Nephron (organoid): ENCODE measurements at regions not wholly inside any gene's neighbourhood (a gene's known extent, or its start where the extent isn't known, plus 50 kb on each side); places are given as distances from the start of the nearest gene placed in this dataset.
A peak's percentile ranks its signal among the peaks of the same experiment; 100 is the strongest.
"Not testable (repeated sequence)": the region's sequence is repeated elsewhere in the genome, so short reads cannot be mapped to it uniquely, and the experiment has no call there.

Experiments used
- H3K27ac Mint-ChIP-seq, 3 experiments: 2 replicates each; pipeline ENCODE4 v1.8.0; 2020; ENCODE audit warnings: mixed read lengths in 3 of 3, mild to moderate bottlenecking in 2 of 3, moderate library complexity in 1 of 3
- H3K27me3 Mint-ChIP-seq: 2 replicates; pipeline ENCODE4 v1.8.0; 2021; ENCODE audit warnings: low read depth, mild to moderate bottlenecking, moderate library complexity, mixed read lengths
- H3K36me3 Mint-ChIP-seq: 2 replicates; pipeline ENCODE4 v1.8.0; 2020; ENCODE audit warnings: low read depth, mixed read lengths
- H3K4me1 Mint-ChIP-seq: 2 replicates; pipeline ENCODE4 v1.8.0; 2020; ENCODE audit warnings: mixed read lengths
- H3K4me3 Mint-ChIP-seq, 3 experiments: 2 replicates each; pipeline ENCODE4 v1.8.0; 2020; ENCODE audit warnings: mild to moderate bottlenecking in 3 of 3, mixed read lengths in 3 of 3, moderate library complexity in 2 of 3
- H3K9me3 Mint-ChIP-seq: 2 replicates; pipeline ENCODE4 v1.8.0; 2020; ENCODE audit warnings: mixed read lengths
- CTCF ChIP-seq, 3 experiments: fragments of 200-600 bp; sonication (generic); IDR thresholded peaks; one replicate each; pipeline ENCODE4 v1.5.0; 2021; ENCODE audit warnings: antibody characterized with exemption in 3 of 3; ENCODE audit not compliant: unreplicated experiment in 3 of 3

- peak overlapping the region in 1 of 3 experiments; percentile 68 for H3K27ac Mint-ChIP-seq
These were observed 139.7 kb downstream of the RTP4 start for GRCh38 chr3:187507905-187508304.

DNA sequence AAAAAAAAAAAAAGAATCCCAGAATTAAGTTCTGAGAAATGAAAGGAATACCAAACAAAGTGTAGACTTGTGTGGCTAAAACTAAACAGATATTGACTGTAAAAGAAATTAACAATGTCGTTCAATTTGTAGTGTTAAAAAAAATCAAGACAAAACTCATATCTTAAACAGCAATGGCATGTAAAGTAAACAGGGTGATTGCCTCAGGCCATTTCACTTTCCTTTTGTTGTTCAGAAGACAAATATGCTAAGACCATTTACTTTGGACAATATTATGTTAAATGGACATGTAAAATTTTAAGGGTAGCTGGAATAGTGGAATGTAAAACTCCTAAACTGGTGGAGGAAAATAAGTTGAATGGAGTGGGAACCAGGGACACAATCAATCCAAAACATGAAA lies 139.1 kb downstream of the RTP4 start:
- Mint-ChIP-seq H3K4me3 (no peak overlapping the region), H3K27me3 (no peaks in the 10 kb centered on the region), H3K9me3 (peaks cover 7% of the 10 kb centered on the region), H3K4me1 (peaks cover 3% of the 10 kb centered on the region), H3K36me3 (no peaks in the 10 kb centered on the region), H3K27ac (peak overlapping the region in 2 of 3 experiments; percentile 6 to 68)
- no peak for TF ChIP-seq CTCF (IDR thresholded peaks at IDR 0.05; ENCODE audit: unreplicated experiment in 3 of 3)

More at GRCh38 chr3:187507905-187508304, 139.7 kb downstream of the RTP4 start:
- Mint-ChIP-seq H3K4me3 (no peak overlapping the region), H3K4me1 (peaks cover 3% of the 10 kb centered on the region), H3K27me3 (no peaks in the 10 kb centered on the region), H3K36me3 (no peaks in the 10 kb centered on the region), H3K9me3 (peaks cover 11% of the 10 kb centered on the region)
- TF ChIP-seq CTCF (IDR thresholded peaks at IDR 0.05; ENCODE audit: unreplicated experiment in 3 of 3): no peak

GRCh38 chr3:187504435-187504834 lies 136.2 kb downstream of the RTP4 start:
- H3K27ac Mint-ChIP-seq: no peak overlapping the region
- no peaks in the 10 kb centered on the region for H3K27me3 Mint-ChIP-seq
- H3K4me3 Mint-ChIP-seq: no peak overlapping the region
- no peak for TF ChIP-seq CTCF (IDR thresholded peaks at IDR 0.05; ENCODE audit: unreplicated experiment in 3 of 3)
- no peaks in the 10 kb centered on the region for H3K9me3 Mint-ChIP-seq
- no peaks in the 10 kb centered on the region for H3K36me3 Mint-ChIP-seq
- H3K4me1 Mint-ChIP-seq: peaks cover 13% of the 10 kb centered on the region

- Mint-ChIP-seq H3K27me3 (no peaks in the 10 kb centered on the region), H3K36me3 (no peaks in the 10 kb centered on the region), H3K4me3 (no peak overlapping the region), H3K4me1 (peaks cover 18% of the 10 kb centered on the region), H3K9me3 (peaks cover 15% of the 10 kb centered on the region), H3K27ac (peak overlapping the region in 2 of 3 experiments; percentile 6 to 51)
- TF ChIP-seq CTCF (IDR thresholded peaks at IDR 0.05; ENCODE audit: unreplicated experiment in 3 of 3): no peak
These were observed 130.1 kb downstream of the RTP4 start for GRCh38 chr3:187498211-187498724.

GRCh38 chr3:187497052-187497451 lies 128.9 kb downstream of the RTP4 start:
- Mint-ChIP-seq H3K4me3 (no peak overlapping the region), H3K9me3 (peaks cover 26% of the 10 kb centered on the region), H3K4me1 (peaks cover 18% of the 10 kb centered on the region), H3K36me3 (no peaks in the 10 kb centered on the region), H3K27me3 (peaks cover 4% of the 10 kb centered on the region), H3K27ac (no peak overlapping the region)
- TF ChIP-seq CTCF (IDR thresholded peaks at IDR 0.05; ENCODE audit: unreplicated experiment in 3 of 3): no peak

GRCh38 chr3:187494056-187494455 lies 125.9 kb downstream of the RTP4 start:
- H3K27me3 Mint-ChIP-seq, H3K27ac Mint-ChIP-seq, H3K36me3 Mint-ChIP-seq, H3K4me3 Mint-ChIP-seq, H3K4me1 Mint-ChIP-seq: not testable (repeated sequence)
- peaks cover 35% of the 10 kb centered on the region for H3K9me3 Mint-ChIP-seq
